Fibroblast of lung (primary cell): ENCODE measurements at regions not wholly inside any gene's neighbourhood (a gene's known extent, or its start where the extent isn't known, plus 50 kb on each side); places are given as distances from the start of the nearest gene placed in this dataset.

ENCODE experiments used
- EZH2 ChIP-seq: IDR thresholded peaks from 2 replicates; pipeline ENCODE4 v1.5.1; 2012; ENCODE audit warnings: low read length, control low read depth, mild to moderate bottlenecking; ENCODE audit errors: missing control alignments
- TF ChIP-seq, protein P1 (sequence below), 2 donors: IDR thresholded peaks in 1 of 2; conservative IDR thresholded peaks in 1 of 2; 1 replicate in 1 of 2; 2 replicates in 1 of 2; pipeline ENCODE4 v1.5.1; 2011 to 2012; ENCODE audit warnings: low read length in 2 of 2, control low read depth in 1 of 2, inconsistent platforms in 1 of 2, low read depth in 1 of 2, mild to moderate bottlenecking in 1 of 2

DNA sequence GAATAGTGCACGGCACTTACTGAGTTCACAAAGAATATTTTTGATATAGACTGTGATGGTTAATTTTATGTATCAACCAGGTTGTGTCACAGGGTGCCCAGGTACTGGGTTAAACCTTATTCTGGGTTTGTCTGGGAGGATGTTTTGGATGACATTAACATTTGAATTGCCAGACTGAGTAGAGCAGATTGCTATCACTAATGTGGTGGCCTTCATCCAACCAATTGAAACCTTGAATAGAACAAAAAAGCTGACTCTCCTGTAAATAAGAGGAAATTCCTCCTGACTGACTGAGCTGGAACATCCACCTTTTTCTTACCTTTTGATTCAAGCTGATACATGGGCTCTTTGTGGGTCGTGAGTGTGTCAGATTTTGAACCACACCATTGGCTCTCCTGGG lies 1424.4 kb upstream of the MIR17HG start:
- TF ChIP-seq, protein P1, sequence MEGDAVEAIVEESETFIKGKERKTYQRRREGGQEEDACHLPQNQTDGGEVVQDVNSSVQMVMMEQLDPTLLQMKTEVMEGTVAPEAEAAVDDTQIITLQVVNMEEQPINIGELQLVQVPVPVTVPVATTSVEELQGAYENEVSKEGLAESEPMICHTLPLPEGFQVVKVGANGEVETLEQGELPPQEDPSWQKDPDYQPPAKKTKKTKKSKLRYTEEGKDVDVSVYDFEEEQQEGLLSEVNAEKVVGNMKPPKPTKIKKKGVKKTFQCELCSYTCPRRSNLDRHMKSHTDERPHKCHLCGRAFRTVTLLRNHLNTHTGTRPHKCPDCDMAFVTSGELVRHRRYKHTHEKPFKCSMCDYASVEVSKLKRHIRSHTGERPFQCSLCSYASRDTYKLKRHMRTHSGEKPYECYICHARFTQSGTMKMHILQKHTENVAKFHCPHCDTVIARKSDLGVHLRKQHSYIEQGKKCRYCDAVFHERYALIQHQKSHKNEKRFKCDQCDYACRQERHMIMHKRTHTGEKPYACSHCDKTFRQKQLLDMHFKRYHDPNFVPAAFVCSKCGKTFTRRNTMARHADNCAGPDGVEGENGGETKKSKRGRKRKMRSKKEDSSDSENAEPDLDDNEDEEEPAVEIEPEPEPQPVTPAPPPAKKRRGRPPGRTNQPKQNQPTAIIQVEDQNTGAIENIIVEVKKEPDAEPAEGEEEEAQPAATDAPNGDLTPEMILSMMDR (conservative IDR thresholded peaks at IDR 0.05 in 1 of 2, IDR thresholded peaks at IDR 0.05 in 1 of 2; ENCODE audit: low read depth in 1 of 2, low read length in 2 of 2), result no peak
- TF ChIP-seq EZH2, result no peak
